Right lobe of liver (tissue), 6 donors: ENCODE measurements at regions not wholly inside any gene's neighbourhood (a gene's known extent, or its start where the extent isn't known, plus 50 kb on each side); places are given as distances from the start of the nearest gene placed in this dataset.
"Not testable (repeated sequence)": the region's sequence is repeated elsewhere in the genome, so short reads cannot be mapped to it uniquely, and the experiment has no call there.

Experiments
- ATAC-seq, 4 donors: fragments of 200-7000 bp; cut with Tn5 transposase; one replicate each; pipeline ENCODE4 v1.9.1; 2020; ENCODE audit warnings: mild to moderate bottlenecking in 4 of 4, moderate library complexity in 4 of 4
- DNase-seq, 3 donors: peaks; one replicate each; pipeline ENCODE4 v3.0.0-alpha.2; 2020
- H3K27ac ChIP-seq, 3 donors: fragments of 200-600 bp; one replicate each; pipeline ENCODE4 v1.8.0; 2022
- H3K27me3 ChIP-seq, 2 donors: fragments of 200-600 bp; one replicate each; pipeline ENCODE4 v1.8.0; 2022
- H3K36me3 ChIP-seq, 4 donors: fragments of 200-600 bp; sonication (generic) in 1 of 4; one replicate each; pipeline versions ENCODE4 v1.5.1 to v1.8.0; 2017 to 2022; ENCODE audit warnings: control low read depth in 1 of 4
- H3K4me1 ChIP-seq, 4 donors: fragments of 200-600 bp; sonication (generic) in 1 of 4; one replicate each; pipeline versions ENCODE4 v1.5.1 to v1.8.0; 2017 to 2022; ENCODE audit warnings: control low read depth in 1 of 4
- H3K4me3 ChIP-seq, 3 donors: fragments of 200-600 bp; one replicate each; pipeline ENCODE4 v1.8.0; 2022
- H3K9me3 ChIP-seq, 4 donors: fragments of 200-600 bp; sonication (generic) in 1 of 4; one replicate each; pipeline versions ENCODE4 v1.5.1 to v1.8.0; 2017 to 2022; ENCODE audit warnings: control low read depth in 1 of 4
- WGBS: methylation state at CpG from one replicate; pipeline ENCODE4 v1.1.6; 2018; ENCODE audit warnings: low coverage, low lambda C conversion rate; ENCODE audit not compliant: insufficient coverage; ENCODE audit errors: missing lambda C conversion rate; 5-methylcytosine and 5-hydroxymethylcytosine counted together
- intact Hi-C, 2 donors: fragments of 100-400 bp; cut with DNase I; formaldehyde crosslinking; loops; one replicate each; pipeline versions ENCODE4 v1.11.2 to v1.14.1; 2022
- TF ChIP-seq, protein P1 (sequence below), 4 donors: fragments of 200-600 bp in 3 of 4; fragments of 450-650 bp in 1 of 4; IDR thresholded peaks; one replicate each; pipeline versions ENCODE4 v1.5.1 to v1.8.0; 2016 to 2022; ENCODE audit warnings: antibody characterized with exemption in 4 of 4, mild to moderate bottlenecking in 2 of 4
- donor health status: DM: no; HTN: yes; CAD: no.
- donor health status: DM: no; HTN: no; CAD: no.
- donor health status: DM: no; HTN: no; CAD: no.
- donor health status: DM: no; HTN: yes; CAD: no.
- donor health status: DM: no; HTN: yes; CAD: no.

DNA sequence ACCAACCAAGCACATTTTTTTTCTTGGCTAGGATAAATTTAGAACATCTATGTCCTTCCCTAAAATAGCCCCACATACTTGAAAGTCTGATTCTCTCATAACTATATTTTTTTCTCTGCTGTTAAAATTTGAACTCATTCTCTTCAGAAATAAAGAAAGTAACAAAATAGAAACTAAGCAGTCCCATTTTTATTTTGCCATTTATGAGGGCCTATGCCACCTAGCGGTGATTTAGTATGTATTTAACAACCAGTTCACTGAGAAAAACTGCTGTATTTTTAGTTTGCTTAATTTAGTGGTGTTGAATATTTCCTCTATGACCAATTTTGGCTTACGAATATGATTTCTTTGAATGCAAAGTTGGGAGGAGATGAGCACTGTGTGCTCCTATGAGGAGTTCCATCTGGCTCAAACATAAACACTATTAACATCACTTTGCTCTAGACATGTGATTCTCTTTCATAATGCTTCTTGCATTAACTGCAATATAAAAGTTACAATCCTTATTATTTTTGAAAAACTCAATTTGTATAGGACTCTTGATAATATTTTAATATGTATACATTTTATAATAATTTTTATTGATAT lies 116.6 kb downstream of the SYT15B start:
- H3K27me3 ChIP-seq, H3K4me3 ChIP-seq, H3K27ac ChIP-seq, H3K9me3 ChIP-seq, intact Hi-C loops, H3K4me1 ChIP-seq, H3K36me3 ChIP-seq, DNase-seq: not testable (repeated sequence)
- peak; percentile 78 to 94 (median 84) for ATAC-seq
- TF ChIP-seq, protein P1, sequence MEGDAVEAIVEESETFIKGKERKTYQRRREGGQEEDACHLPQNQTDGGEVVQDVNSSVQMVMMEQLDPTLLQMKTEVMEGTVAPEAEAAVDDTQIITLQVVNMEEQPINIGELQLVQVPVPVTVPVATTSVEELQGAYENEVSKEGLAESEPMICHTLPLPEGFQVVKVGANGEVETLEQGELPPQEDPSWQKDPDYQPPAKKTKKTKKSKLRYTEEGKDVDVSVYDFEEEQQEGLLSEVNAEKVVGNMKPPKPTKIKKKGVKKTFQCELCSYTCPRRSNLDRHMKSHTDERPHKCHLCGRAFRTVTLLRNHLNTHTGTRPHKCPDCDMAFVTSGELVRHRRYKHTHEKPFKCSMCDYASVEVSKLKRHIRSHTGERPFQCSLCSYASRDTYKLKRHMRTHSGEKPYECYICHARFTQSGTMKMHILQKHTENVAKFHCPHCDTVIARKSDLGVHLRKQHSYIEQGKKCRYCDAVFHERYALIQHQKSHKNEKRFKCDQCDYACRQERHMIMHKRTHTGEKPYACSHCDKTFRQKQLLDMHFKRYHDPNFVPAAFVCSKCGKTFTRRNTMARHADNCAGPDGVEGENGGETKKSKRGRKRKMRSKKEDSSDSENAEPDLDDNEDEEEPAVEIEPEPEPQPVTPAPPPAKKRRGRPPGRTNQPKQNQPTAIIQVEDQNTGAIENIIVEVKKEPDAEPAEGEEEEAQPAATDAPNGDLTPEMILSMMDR (IDR thresholded peaks at IDR 0.05), result peak in 3 of 4 donors; percentile 52 to 58 (median 52)
- 3% methylated on average over 2 of the region's 2 CpGs for WGBS

DNA sequence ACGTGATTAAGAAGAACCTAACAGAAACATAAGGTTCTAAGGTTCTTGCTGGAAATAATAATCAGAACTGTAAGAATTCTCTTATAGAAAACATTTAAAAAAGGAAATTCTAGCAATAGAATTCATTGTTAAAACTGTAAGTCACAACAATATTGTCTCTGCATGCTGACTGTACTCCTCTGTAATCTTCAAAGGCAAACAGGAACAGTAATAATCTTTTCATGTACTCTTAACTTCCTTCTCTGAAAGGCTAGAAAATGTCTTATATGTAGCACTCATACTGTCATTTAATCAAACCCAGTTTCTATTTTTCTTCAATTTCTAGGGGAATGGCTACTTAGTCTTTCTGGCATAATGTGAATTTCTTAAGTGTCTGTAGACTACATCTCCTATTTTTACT lies 103.5 kb upstream of the AGAP9 start:
- not testable (repeated sequence) for DNase-seq, H3K27ac ChIP-seq
- 100% methylated on average over 1 of the region's 1 CpG for WGBS

DNA sequence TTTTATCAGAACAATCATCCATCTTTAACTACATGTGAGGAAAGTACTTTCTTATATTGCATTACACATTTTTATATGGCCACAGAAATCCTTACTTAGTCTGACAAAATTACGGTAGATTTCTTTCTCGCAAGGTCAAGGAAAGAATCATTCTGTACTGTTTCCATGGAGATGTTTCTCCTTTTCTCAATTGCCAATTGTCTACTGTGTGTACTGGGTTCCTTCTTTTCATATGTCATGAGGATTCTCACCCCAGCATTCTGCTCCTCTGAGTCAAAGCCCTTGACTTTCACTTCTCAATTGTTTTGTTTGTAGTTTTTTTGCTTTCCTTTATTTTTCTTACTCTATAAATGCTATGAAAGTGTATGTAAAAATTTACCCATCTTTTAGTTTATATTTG lies 99.3 kb upstream of the AGAP9 start:
- H3K4me1 ChIP-seq, intact Hi-C loops, H3K27ac ChIP-seq, H3K27me3 ChIP-seq, H3K36me3 ChIP-seq, DNase-seq, H3K4me3 ChIP-seq, H3K9me3 ChIP-seq, ATAC-seq: not testable (repeated sequence)
- 100% methylated on average over 1 of the region's 2 CpGs for WGBS

More for the DNA sequence above, 103.5 kb upstream of the AGAP9 start:
- H3K4me3 ChIP-seq, intact Hi-C loops, H3K27me3 ChIP-seq, ATAC-seq, H3K4me1 ChIP-seq, H3K36me3 ChIP-seq, H3K9me3 ChIP-seq: not testable (repeated sequence)

DNA sequence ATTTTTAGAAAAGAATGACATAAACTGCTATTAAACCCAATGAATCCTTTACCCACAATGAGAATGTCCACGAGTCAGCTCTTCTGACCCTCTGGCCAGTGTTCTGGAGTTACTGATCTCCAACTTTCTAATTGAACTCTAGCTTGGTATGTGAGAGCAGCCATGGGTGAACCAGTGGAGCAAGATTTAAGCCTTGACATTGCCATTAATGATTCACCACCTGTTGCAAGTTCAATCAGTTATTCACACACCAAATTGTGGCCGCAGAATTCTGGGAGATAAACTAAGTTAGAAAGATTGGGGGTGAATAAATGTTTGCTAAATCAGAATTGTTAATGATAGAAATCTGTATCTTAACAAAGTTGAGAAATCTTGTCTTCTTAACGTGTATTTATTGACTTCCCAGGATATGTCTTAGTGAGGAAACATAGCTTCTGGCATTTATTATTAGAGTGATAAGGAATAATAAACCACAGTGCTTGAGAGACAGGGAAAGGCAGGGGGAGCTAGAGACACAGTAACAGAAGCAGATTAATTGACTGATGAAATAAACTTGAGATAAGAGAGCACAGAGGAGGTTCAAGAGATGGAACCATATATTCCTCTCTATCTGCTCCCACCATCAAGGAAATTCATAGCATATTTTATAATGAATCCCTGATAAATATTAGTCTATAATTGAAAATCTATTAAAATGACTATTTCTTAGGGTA lies 96.0 kb upstream of the AGAP9 start:
- H3K9me3 ChIP-seq, H3K36me3 ChIP-seq, H3K4me1 ChIP-seq, H3K27me3 ChIP-seq, H3K4me3 ChIP-seq, intact Hi-C loops, H3K27ac ChIP-seq: not testable (repeated sequence)
- TF ChIP-seq, protein P1 (IDR thresholded peaks at IDR 0.05), result peak in 1 of 4 donors; percentile 16
- 18% methylated on average over 1 of the region's 3 CpGs for WGBS
- peak; percentile 88 to 97 (median 95) for ATAC-seq
- DNase-seq, result peak in 1 of 3 donors; percentile 65

DNA sequence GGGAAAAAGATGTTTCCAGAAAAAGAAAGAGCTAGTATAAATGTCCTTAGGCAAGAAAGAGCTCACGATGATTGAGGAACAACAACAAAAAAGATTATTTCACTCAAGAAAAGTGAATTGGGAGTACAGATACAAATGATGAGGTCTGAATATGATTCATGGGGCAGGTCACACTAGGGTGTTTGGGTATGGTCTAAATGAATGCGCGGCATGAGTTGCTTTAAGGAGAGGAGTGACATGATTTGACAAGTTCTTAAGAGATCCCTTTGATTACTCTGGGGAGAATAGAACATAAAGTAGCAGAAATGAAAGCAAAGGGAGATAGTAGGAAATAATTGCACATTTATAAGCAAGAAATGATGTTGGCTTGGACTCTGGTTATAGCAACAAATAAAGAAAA lies 85.9 kb upstream of the AGAP9 start:
- WGBS, result 100% methylated on average over 1 of the region's 3 CpGs

DNA sequence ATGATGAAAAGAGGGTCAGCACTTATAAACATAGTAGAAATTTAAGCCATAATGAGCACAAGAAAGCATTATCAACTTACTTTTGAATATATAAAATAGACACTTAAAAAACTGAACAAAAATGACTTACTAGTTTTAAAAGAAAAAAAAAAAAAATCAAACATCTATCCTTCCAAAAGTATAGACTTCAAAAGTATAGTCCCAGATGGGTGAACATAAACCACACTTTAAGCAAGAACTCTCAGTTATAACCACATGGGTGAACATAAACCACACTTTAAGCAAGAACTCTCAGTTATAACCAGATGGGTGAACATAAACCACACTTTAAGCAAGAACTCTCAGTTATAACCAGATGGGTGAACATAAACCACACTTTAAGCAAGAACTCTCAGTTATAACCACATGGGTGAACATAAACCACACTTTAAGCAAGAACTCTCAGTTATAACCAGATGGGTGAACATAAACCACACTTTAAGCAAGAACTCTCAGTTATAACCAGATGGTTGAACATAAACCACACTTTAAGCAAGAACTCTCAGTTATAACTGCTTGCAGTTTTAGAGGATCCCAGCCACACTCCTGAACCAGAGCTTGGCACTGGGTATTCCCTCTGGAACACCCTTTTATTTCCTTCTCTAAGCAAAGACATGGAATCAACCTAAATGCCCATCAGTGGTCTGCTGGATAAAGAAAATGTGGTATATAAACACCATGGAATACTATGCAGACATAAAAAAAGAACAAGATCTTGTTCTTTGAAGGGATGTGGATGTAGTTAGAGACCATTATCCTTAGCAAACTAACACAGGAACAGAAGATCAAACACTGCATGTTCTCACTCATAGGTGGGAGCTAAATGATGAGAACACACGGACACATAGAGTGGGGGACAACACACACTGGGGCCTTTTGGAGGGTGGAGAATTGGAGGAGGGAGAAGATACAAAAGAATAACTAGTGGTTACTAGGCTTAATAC lies 82.6 kb upstream of the AGAP9 start:
- H3K4me3 ChIP-seq, DNase-seq, H3K36me3 ChIP-seq, intact Hi-C loops, H3K27me3 ChIP-seq, H3K4me1 ChIP-seq, ATAC-seq, H3K9me3 ChIP-seq, H3K27ac ChIP-seq: not testable (repeated sequence)
- WGBS, result no CpG with 5 or more reads among the region's 1 CpG

More for the DNA sequence above, 85.9 kb upstream of the AGAP9 start:
- H3K27ac ChIP-seq, H3K4me3 ChIP-seq, H3K4me1 ChIP-seq, intact Hi-C loops, ATAC-seq, H3K36me3 ChIP-seq, DNase-seq, H3K9me3 ChIP-seq, H3K27me3 ChIP-seq: not testable (repeated sequence)

DNA sequence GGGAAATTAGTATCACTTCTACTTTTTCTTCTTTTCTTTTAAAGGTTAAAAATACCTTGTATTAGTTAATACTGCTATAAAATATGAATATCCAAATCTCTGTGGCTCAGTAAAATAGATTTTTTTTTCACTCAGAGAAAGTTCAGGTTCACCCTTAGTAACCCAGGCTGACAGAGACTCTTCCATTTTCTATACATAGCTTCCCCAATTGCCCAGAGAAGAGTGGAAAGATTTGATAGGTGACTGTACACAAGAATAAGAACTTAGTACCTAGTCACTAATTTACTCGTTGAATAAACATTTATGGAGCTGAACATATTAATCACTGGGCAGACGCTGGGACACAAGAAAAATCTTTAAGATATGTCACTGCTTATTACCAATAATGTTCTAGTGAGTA lies 77.2 kb upstream of the AGAP9 start:
- H3K9me3 ChIP-seq, intact Hi-C loops, H3K4me3 ChIP-seq, H3K36me3 ChIP-seq, H3K4me1 ChIP-seq, ATAC-seq, DNase-seq, H3K27ac ChIP-seq, H3K27me3 ChIP-seq: not testable (repeated sequence)
- 29% methylated on average over 2 of the region's 2 CpGs for WGBS

DNA sequence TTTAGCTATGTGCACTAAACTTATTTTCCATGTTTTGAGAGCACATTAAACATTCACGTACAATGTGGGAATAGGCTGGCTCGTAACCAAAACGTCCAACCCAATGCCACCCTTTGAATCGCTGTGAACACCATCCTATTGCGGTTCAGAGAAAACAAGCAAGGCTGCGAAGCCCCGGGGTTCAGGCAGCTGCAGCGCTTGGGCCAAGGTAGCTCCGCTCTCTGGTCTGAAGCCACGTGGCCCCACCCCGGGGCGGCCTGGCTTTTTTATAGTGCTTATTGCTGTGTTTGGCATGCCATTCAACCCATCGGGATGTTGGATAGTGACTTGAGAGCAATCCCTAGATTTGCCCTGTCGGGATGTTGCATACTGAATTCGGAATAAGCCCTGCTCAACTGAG lies 76.7 kb upstream of the AGAP9 start:
- H3K27ac ChIP-seq, DNase-seq, H3K36me3 ChIP-seq, H3K4me3 ChIP-seq, H3K27me3 ChIP-seq, H3K4me1 ChIP-seq, intact Hi-C loops, H3K9me3 ChIP-seq: not testable (repeated sequence)
- WGBS, result no CpG with 5 or more reads among the region's 15 CpGs
- peak; percentile 19 to 76 (median 42) for ATAC-seq

DNA sequence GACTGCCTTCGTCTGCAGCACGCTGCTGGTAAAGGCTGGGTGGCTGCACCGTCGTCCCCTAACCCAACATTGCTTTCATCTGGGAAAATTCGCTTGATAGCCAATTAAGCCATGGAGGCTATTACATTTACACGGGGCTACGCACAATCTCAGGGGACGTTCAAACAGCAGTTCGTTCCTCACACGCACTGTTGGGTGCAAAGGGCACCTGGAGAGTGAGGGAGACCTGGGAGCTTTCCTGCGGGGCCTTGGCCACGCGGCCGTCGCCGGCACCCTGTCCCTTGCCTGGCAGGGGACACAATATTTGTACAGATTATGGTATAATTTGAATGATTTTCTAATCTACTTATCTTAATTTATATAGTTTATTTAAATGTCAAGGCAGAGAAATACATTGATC lies 76.2 kb upstream of the AGAP9 start:
- DNase-seq, result peak; percentile 31 to 74 (median 74)
- H3K4me3 ChIP-seq, result peak overlapping the region in 2 of 3 donors; percentile 9 to 37
- H3K27me3 ChIP-seq, H3K9me3 ChIP-seq, intact Hi-C loops, H3K4me1 ChIP-seq, H3K36me3 ChIP-seq, H3K27ac ChIP-seq: not testable (repeated sequence)
- WGBS, result 48% methylated on average over 16 of the region's 16 CpGs
- peak; percentile 96 to 98 (median 98) for ATAC-seq
